ENCODE measurements at regions not wholly inside any gene's neighbourhood (a gene's known extent, or its start where the extent isn't known, plus 50 kb on each side); places are given as distances from the start of the nearest gene placed in this dataset.
A peak's percentile ranks its signal among the peaks of the same experiment; 100 is the strongest.

DNA sequence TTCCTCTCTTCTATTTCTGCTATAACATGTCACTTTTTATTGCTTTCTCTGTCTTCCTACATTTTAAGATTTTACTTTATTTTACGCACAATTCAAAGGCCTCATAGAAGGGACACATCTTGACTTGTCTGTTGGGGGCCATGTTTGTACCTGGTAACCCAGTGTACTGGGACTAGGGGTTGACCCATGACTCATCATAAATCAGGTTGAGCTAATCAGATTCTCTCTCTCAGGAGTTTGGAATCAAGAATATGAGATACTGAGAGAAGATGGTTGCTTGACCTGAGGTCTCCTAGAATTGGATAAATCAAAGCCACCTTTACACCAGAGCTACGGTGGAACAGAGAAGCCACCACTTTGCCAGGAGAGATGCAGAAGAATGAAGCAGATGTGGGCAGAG, 153.0 kb downstream of the UXS1 start:
- no peak for FAIRE-seq

DNA sequence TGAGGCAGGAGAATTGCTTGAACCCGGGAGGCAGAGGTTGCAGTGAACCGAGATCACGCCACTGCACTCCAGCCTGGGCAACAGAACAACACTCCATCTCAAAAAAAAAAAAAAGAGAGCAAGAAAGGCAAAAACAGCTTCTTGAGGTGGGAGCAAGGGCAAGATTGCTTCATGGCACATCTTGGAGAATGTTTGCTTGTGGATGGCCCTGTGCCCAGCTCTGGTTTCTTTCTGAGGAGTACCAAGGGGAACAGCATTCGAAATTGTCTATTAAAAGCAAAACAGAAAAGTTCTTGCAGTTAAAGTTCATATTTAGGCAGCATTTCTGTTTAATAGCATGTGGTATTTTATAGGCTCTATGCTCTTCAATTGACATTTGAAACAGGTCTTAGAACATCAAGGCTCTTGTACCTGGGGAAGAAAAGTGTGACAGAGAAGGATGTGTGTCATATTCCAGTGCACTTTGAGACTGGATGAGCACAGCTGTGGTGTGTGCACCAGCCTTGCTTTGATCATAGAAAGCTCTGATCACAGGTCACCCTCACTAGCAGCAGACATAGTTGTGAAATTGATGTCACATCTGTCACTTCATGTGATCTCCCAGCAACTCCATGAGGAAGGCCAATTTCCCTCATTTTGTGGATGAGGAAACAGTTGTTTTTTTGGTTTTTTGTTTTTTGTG, 154.3 kb downstream of the UXS1 start:
- no peak for TF ChIP-seq TAF1 (IDR thresholded peaks at IDR 0.05; ENCODE audit: borderline replicate concordance, low read depth, low read length)
- DNase-seq (ENCODE audit: insufficient read length) (no peak), FAIRE-seq (no peak)

More for the DNA sequence above, 153.0 kb downstream of the UXS1 start:
- DNase-seq (ENCODE audit: insufficient read length), result no peak
- TF ChIP-seq TAF1 (IDR thresholded peaks at IDR 0.05; ENCODE audit: borderline replicate concordance, low read depth, low read length) (no peak), POLR2A (IDR thresholded peaks at IDR 0.05; ENCODE audit: low read depth, low read length) (no peak), POLR2AphosphoS5 (IDR thresholded peaks at IDR 0.05; ENCODE audit: low read depth, low read length) (no peak)

DNA sequence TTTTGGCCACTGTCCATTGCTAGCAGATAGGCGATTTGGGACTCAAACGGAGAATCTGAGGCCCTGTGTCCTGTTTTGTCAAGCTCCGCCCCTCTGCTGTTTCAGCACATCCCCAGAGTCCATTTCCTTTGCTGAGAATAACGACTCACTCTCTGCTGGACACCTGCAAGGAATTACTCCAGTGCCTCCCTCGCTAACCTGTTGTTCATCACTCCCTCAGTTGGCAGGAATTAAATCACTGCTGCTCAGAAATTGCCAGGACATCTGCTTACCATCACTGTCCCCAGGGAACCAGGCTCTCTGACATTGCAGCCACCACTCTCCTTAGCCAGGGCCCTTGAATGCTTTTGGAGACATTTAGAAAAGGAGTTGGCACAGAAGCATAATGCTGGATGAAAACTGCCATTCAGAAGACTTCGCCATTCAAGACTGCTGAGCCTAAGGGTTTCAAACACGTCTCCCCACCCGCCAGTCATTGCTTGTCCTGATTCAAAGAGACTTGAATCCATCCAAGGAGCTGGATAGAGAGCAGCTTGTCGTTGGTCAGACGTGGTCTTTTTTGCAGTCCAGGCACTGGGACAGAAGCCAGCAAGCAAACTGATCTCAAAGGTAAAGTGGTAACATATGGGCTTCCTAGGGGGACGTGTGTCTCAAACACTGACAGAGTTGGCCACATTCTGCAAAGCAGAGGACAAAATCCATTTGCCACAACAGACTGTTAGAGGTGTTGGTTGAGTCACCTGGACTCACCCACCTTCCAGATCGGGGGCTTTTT, 155.3 kb downstream of the UXS1 start:
- DNase-seq (ENCODE audit: insufficient read length) (no peak), FAIRE-seq (no peak)
- TF ChIP-seq POLR2A (IDR thresholded peaks at IDR 0.05; ENCODE audit: low read depth, low read length), result no peak
- TF ChIP-seq POLR2AphosphoS5 (IDR thresholded peaks at IDR 0.05; ENCODE audit: low read depth, low read length), result no peak
- no peak for TF ChIP-seq TAF1 (IDR thresholded peaks at IDR 0.05; ENCODE audit: borderline replicate concordance, low read depth, low read length)

DNA sequence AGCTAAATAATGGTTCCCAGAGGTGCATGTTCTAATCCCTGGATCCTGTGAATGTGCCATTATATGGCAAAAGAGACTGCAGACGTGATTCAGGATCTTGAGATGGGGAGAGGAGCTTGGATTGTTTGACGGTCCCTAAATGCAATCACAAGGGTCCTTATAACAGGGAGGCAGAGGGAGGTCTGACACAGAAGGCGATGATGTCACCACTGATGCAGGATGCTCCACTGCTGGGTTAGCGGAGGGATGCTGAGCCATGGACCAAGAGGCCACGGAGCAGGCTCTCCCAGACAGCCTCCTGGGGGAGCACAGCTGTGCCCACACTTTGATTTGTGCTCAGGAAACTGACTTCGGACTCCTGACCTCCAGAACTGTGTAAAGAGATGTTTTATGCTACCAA, 156.2 kb downstream of the UXS1 start:
- TF ChIP-seq TAF1 (IDR thresholded peaks at IDR 0.05; ENCODE audit: borderline replicate concordance, low read depth, low read length) (no peak), POLR2AphosphoS5 (IDR thresholded peaks at IDR 0.05; ENCODE audit: low read depth, low read length) (no peak), POLR2A (IDR thresholded peaks at IDR 0.05; ENCODE audit: low read depth, low read length) (no peak)
- FAIRE-seq, result no peak
- no peak for DNase-seq (ENCODE audit: insufficient read length)

DNA sequence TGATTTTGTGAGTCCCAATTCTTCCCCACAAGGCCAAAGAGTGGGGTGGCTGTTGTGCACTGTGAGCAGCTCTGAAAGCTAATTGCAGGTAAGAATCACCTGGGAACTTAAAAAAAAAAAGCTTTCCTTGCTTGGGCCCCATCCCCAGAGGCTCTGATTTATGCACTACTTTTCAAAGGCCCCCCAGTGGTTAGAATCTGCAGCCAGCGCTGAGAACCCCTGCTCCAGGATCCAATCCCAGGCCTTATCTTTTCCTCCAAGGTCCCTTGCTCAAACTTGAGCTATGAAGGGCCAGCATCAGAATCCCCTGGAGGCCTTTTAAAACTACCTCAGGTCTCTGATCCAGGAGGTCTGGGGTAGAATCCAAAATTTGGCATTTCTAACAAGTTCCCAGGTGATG, 156.8 kb downstream of the UXS1 start:
- DNase-seq (ENCODE audit: insufficient read length), result no peak
- no peak for TF ChIP-seq POLR2AphosphoS5 (IDR thresholded peaks at IDR 0.05; ENCODE audit: low read depth, low read length)
- TF ChIP-seq POLR2A (IDR thresholded peaks at IDR 0.05; ENCODE audit: low read depth, low read length), result no peak
- TF ChIP-seq TAF1 (IDR thresholded peaks at IDR 0.05; ENCODE audit: borderline replicate concordance, low read depth, low read length), result no peak
- no peak for FAIRE-seq

DNA sequence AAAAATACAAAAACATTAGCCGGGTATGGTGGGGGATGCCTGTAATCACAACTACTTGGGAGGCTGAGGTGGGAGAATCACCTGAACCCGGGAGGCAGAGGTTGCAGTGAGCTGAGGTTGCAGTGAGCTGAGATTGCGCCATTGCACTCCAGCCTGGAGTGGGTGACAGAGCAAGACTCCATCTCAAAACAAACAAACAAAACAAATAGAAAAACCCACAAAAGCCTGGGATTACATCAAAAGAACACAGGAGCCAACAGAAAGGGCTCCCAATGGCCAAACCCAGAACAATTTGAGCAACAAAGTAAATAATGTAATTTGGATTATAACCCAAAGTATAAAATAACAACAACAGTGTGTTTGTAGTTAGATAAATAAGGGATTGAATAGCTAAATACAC, 159.8 kb downstream of the UXS1 start:
- no peak for TF ChIP-seq TAF1 (IDR thresholded peaks at IDR 0.05; ENCODE audit: borderline replicate concordance, low read depth, low read length)
- TF ChIP-seq POLR2A (IDR thresholded peaks at IDR 0.05; ENCODE audit: low read depth, low read length), result no peak
- TF ChIP-seq POLR2AphosphoS5 (IDR thresholded peaks at IDR 0.05; ENCODE audit: low read depth, low read length), result no peak
- DNase-seq (ENCODE audit: insufficient read length), result no peak
- no peak for FAIRE-seq

DNA sequence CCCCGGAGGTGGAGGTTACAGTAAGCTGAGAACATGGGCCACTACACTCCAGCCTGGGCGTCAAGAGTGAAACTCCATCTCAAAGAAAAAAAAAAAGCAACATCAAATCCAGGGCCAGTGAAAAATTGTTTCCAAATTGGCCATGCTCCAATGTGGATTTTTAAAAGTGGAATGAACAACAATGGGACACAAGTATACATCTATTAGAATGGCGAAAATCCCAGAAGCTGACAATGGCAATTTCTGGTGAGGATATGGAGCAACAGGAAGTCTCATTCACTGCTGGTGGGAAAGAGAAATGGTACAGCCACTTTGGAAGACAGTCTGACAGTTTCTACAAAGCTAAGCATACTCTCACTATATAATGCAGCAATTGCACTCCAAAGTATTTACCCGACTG, 161.4 kb downstream of the UXS1 start:
- no peak for FAIRE-seq
- DNase-seq (ENCODE audit: insufficient read length), result no peak
- no peak for TF ChIP-seq TAF1 (IDR thresholded peaks at IDR 0.05; ENCODE audit: borderline replicate concordance, low read depth, low read length)
- no peak for TF ChIP-seq POLR2AphosphoS5 (IDR thresholded peaks at IDR 0.05; ENCODE audit: low read depth, low read length)
- no peak for TF ChIP-seq POLR2A (IDR thresholded peaks at IDR 0.05; ENCODE audit: low read depth, low read length)

DNA sequence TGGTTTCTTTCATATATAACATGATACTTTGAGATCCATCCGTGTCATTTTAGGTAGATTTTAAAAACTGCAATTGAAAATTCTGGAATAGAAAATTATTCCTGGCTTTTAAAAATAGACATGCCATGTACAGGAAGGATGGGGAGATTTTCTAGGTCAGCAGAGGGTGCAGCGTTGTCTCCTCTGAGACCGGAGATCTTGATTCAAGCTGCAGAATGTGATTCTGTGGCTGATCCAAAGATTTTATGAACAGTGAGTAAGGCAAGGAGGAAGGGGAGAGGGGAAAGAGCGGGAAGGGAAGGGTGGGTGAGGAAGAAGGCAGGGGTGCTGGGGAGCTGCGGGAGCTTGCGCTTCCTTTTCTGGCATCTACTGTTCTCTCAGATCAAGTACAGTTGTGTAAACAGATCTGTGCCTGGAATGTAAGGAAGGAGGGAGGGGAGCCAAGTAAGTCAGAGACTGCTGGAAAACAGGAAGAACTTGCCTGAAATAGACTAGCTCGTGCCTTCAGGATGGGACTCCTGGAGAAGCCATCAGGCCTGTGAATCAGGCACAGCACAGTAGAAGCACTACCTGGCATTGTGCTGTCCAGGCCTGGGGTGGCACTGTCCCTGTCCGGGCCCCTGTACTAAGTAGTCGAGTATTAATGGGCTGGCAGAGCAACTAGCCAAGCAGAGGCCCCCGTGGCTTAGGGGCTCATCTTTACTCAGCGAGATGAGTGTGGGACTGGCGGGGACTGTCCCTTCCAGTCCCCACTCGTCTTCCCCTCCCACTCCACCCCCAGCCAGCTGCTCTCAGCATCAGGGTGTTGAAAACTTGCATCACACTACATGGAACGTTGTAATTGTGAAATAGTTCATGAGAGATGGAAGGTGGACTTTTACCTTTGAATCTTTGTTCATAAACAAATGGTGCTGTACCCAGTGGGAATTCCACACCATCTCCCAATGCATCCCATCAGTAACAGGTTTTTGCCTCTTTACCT, 163.5 kb downstream of the UXS1 start:
- TF ChIP-seq POLR2AphosphoS5 (IDR thresholded peaks at IDR 0.05; ENCODE audit: low read depth, low read length), result no peak
- TF ChIP-seq TAF1 (IDR thresholded peaks at IDR 0.05; ENCODE audit: borderline replicate concordance, low read depth, low read length), result no peak
- TF ChIP-seq POLR2A (IDR thresholded peaks at IDR 0.05; ENCODE audit: low read depth, low read length), result no peak
- DNase-seq (ENCODE audit: insufficient read length), result peak; percentile 13
- peak; percentile 73 for FAIRE-seq

DNA sequence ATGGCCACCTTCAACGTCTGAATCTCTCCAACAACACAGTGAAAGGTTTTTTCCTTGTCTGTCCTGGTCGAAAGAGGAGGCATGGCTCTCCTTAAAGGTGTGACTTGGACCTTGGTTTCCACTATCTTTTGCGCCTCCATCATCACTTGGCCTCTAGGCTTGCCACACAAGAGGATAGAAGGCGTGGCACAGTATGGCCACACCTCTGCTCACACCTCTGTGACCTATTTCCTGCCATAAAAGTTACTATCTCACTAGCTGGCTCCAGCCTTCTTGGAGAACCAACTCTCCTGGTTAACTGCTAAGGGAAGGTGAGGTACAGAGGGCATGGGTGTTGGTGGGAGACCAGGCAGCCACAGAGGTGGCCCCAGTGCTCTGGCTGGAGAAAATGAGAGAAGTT, 165.9 kb downstream of the UXS1 start:
- FAIRE-seq (no peak), DNase-seq (ENCODE audit: insufficient read length) (no peak)
- TF ChIP-seq TAF1 (IDR thresholded peaks at IDR 0.05; ENCODE audit: borderline replicate concordance, low read depth, low read length), result no peak
- no peak for TF ChIP-seq POLR2A (IDR thresholded peaks at IDR 0.05; ENCODE audit: low read depth, low read length)
- no peak for TF ChIP-seq POLR2AphosphoS5 (IDR thresholded peaks at IDR 0.05; ENCODE audit: low read depth, low read length)

DNA sequence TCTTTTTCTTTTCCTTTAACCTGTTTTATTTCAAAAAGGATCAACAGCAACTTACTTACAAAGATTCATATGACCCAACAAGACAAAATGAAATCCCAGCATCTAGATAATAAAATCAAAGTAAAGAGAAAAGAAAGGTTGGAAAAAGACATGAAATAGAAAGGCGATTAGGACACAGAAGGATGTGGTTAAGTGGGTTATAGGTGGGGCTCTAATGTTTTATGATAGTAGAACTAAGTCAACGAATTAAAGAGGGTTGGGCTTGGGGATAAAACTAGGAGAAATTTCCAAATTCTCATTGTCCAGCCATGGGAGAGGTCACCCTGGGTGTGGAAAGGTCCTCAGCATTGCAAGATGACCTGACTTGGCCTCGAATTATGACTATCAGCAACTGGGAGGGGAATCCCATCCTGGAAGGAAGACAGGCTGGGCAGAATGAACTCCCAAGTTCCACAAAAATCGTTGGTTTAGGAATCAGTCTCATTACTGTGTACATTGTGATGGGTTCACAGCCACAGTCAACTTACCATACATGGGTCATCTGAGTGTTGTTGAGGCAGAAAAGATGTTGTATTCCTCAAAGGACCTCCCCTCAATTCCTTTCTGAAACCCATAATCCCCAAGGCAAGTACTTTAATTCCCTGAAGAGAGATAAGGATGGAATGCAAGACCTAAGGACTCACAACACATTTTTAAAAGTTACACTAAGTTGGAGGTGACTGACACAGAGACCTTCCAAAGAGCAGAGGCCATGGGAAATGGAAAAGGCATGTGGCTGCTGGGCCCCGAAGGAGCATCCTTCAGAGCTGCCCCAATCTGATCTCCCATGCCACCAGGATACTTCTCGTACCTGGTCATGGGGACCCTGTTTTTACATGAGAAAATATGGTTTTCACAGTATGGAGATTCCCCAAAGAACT, 167.6 kb downstream of the UXS1 start:
- FAIRE-seq, result no peak
- DNase-seq (ENCODE audit: insufficient read length), result no peak
- TF ChIP-seq TAF1 (IDR thresholded peaks at IDR 0.05; ENCODE audit: borderline replicate concordance, low read depth, low read length), result no peak
- TF ChIP-seq POLR2AphosphoS5 (IDR thresholded peaks at IDR 0.05; ENCODE audit: low read depth, low read length), result no peak
- no peak for TF ChIP-seq POLR2A (IDR thresholded peaks at IDR 0.05; ENCODE audit: low read depth, low read length)
